H1 (cell line): ENCODE measurements at regions not wholly inside any gene's neighbourhood (a gene's known extent, or its start where the extent isn't known, plus 50 kb on each side); places are given as distances from the start of the nearest gene placed in this dataset.

ENCODE experiments used
- CTCF ChIA-PET: fragments of 300-600 bp; sonication (Branson Sonifier 250); formaldehyde crosslinking; loops from one replicate; lab custom pipeline; 2021; ENCODE audit not compliant: partially characterized antibody; lab: Charles Lee
- POLR2A ChIA-PET: fragments of 300-600 bp; sonication (Branson Sonifier 250); formaldehyde crosslinking; loops from one replicate; lab custom pipeline; 2021; ENCODE audit warnings: inconsistent platforms; ENCODE audit not compliant: partially characterized antibody; lab: Charles Lee
- DNase-seq, 2 experiments: peaks; one replicate each; pipeline versions ENCODE4 v3.0.0 to v3.0.0-alpha.2; 2010 to 2022; ENCODE audit warnings: low spot score in 2 of 2, low read depth in 1 of 2, mixed read lengths in 1 of 2
- FAIRE-seq: peaks from 2 replicates; lab custom pipeline; 2011; peaks lifted over from hg19 to GRCh38; lab: Jason Lieb, UNC
- H2AFZ ChIP-seq: 2 replicates; pipeline ENCODE4 v1.8.1; 2012; ENCODE audit warnings: low read length, inconsistent platforms
- H2AK5ac ChIP-seq: 2 replicates; pipeline ENCODE4 v1.6.1; 2013; ENCODE audit warnings: low read depth, low read length
- H2BK120ac ChIP-seq: replicated peaks from 2 replicates; pipeline ENCODE3; 2013; ENCODE audit warnings: low read depth, low read length, inconsistent platforms
- H2BK12ac ChIP-seq: 2 replicates; pipeline ENCODE4 v1.6.1; 2013; ENCODE audit warnings: low read depth, low read length
- H2BK15ac ChIP-seq: 2 replicates; pipeline ENCODE4 v1.6.1; 2013; ENCODE audit warnings: low read length
- H2BK20ac ChIP-seq: 2 replicates; pipeline ENCODE4 v1.6.1; 2013; ENCODE audit warnings: low read length
- H2BK5ac ChIP-seq: 2 replicates; pipeline ENCODE4 v1.6.1; 2013; ENCODE audit warnings: low read depth, low read length
- H3K14ac ChIP-seq: 2 replicates; pipeline ENCODE4 v1.6.1; 2013; ENCODE audit warnings: inconsistent platforms; ENCODE audit not compliant: insufficient read length
- H3K18ac ChIP-seq: 2 replicates; pipeline ENCODE4 v1.6.1; 2013; ENCODE audit warnings: low read length; ENCODE audit errors: extremely low read depth
- H3K23ac ChIP-seq: 2 replicates; pipeline ENCODE4 v1.6.1; 2013; ENCODE audit warnings: inconsistent platforms; ENCODE audit not compliant: insufficient read length
- H3K23me2 ChIP-seq: 2 replicates; pipeline ENCODE4 v1.6.1; 2013; ENCODE audit warnings: low read depth, low read length
- H3K27ac ChIP-seq: 2 replicates; pipeline ENCODE4 v1.6.1; 2011; ENCODE audit warnings: low read depth, low read length, inconsistent platforms
- H3K27me3 ChIP-seq, 4 experiments: replicated peaks in 1 of 4; 1 replicate in 1 of 4; 2 replicates in 3 of 4; pipeline versions ENCODE4 v1.6.1 to v1.8.1; 2011 to 2013; ENCODE audit warnings: low read length in 3 of 4, mild to moderate bottlenecking in 3 of 4, inconsistent platforms in 2 of 4, mixed read lengths in 2 of 4, moderate library complexity in 1 of 4; ENCODE audit not compliant: control insufficient read depth in 3 of 4, insufficient read depth in 3 of 4; ENCODE audit errors: extremely low read depth in 1 of 4
- H3K36me3 ChIP-seq, 4 experiments: 2 replicates each; pipeline versions ENCODE4 v1.6.1 to v1.8.1; 2011 to 2013; ENCODE audit warnings: mild to moderate bottlenecking in 4 of 4, low read length in 3 of 4, moderate library complexity in 2 of 4, control low read depth in 1 of 4, inconsistent platforms in 1 of 4; ENCODE audit not compliant: insufficient read depth in 4 of 4, control insufficient read depth in 2 of 4
- H3K4ac ChIP-seq: replicated peaks from 2 replicates; pipeline ENCODE3; 2013; ENCODE audit warnings: low read length, low read depth, mixed read lengths, inconsistent platforms; ENCODE audit not compliant: insufficient read length
- H3K4me1 ChIP-seq, 4 experiments: replicated peaks in 1 of 4; 1 replicate in 1 of 4; 2 replicates in 3 of 4; pipeline versions ENCODE4 v1.6.1 to v1.8.1; 2011 to 2013; ENCODE audit warnings: low read length in 3 of 4, inconsistent platforms in 2 of 4, mixed read lengths in 1 of 4; ENCODE audit not compliant: insufficient read depth in 4 of 4, control insufficient read depth in 3 of 4
- H3K4me2 ChIP-seq, 2 experiments: 2 replicates each; pipeline versions ENCODE4 v1.6.1 to v1.8.1; 2011 to 2013; ENCODE audit warnings: low read depth in 2 of 2, low read length in 2 of 2, control low read depth in 1 of 2, inconsistent platforms in 1 of 2, mild to moderate bottlenecking in 1 of 2; ENCODE audit not compliant: insufficient read depth in 1 of 2
- H3K4me3 ChIP-seq, 4 experiments: fragments of 200-600, 300-600 bp in 1 of 4; sonication (generic), shearing (Covaris generic), sonication (Bioruptor Twin) in 1 of 4; 2 replicates each; pipeline versions ENCODE4 v1.5.1 to v1.8.1; 2011 to 2016; ENCODE audit warnings: low read length in 4 of 4, low read depth in 3 of 4, control low read depth in 2 of 4, inconsistent platforms in 2 of 4, mild to moderate bottlenecking in 2 of 4, mixed read lengths in 1 of 4, moderate library complexity in 1 of 4; ENCODE audit not compliant: insufficient read depth in 2 of 4; ENCODE audit errors: extremely low read depth in 1 of 4
- H3K56ac ChIP-seq: replicated peaks from 2 replicates; pipeline ENCODE3; 2013; ENCODE audit warnings: low read depth, mild to moderate bottlenecking, mixed read lengths, low read length, inconsistent platforms; ENCODE audit not compliant: insufficient read length
- H3K79me1 ChIP-seq: 2 replicates; pipeline ENCODE4 v1.6.1; 2013; ENCODE audit warnings: low read depth, low read length, control low read depth
- H3K79me2 ChIP-seq, 2 experiments: 2 replicates each; pipeline versions ENCODE4 v1.6.1 to v1.8.1; 2012 to 2013; ENCODE audit warnings: low read length in 2 of 2, mild to moderate bottlenecking in 2 of 2, inconsistent platforms in 1 of 2; ENCODE audit not compliant: insufficient read depth in 2 of 2, control insufficient read depth in 1 of 2
- H3K9ac ChIP-seq, 4 experiments: replicated peaks in 1 of 4; 1 replicate in 1 of 4; 2 replicates in 3 of 4; pipeline versions ENCODE4 v1.6.1 to v1.8.1; 2011 to 2013; ENCODE audit warnings: low read depth in 3 of 4, low read length in 3 of 4, control low read depth in 2 of 4, mild to moderate bottlenecking in 2 of 4, moderate library complexity in 2 of 4, inconsistent platforms in 1 of 4; ENCODE audit errors: extremely low read depth in 1 of 4
- H3K9me3 ChIP-seq, 2 experiments: 2 replicates each; pipeline versions ENCODE4 v1.6.1 to v1.8.1; 2012 to 2013; ENCODE audit warnings: mild to moderate bottlenecking in 2 of 2, moderate library complexity in 2 of 2, control low read depth in 1 of 2, inconsistent platforms in 1 of 2, low read depth in 1 of 2, low read length in 1 of 2, mixed read lengths in 1 of 2; ENCODE audit not compliant: insufficient read depth in 2 of 2
- H4K20me1 ChIP-seq, 2 experiments: replicated peaks in 1 of 2; 2 replicates each; pipeline versions ENCODE3 to v1.8.1; 2011 to 2013; ENCODE audit warnings: inconsistent platforms in 2 of 2, low read length in 2 of 2, mild to moderate bottlenecking in 1 of 2; ENCODE audit not compliant: insufficient read depth in 2 of 2, control insufficient read depth in 1 of 2
- H4K5ac ChIP-seq: 2 replicates; pipeline ENCODE4 v1.6.1; 2013; ENCODE audit warnings: low read length, low read depth, mixed read lengths, inconsistent platforms; ENCODE audit not compliant: insufficient read length
- H4K8ac ChIP-seq: 2 replicates; pipeline ENCODE4 v1.8.0; 2013; ENCODE audit warnings: mild to moderate bottlenecking, moderate library complexity, low read length, inconsistent platforms; ENCODE audit not compliant: insufficient read depth; ENCODE audit errors: extremely low read depth
- H4K91ac ChIP-seq: replicated peaks from 2 replicates; pipeline ENCODE3; 2013; ENCODE audit warnings: low read length, mixed read lengths, inconsistent platforms; ENCODE audit not compliant: insufficient read length
- ATF2 ChIP-seq: IDR thresholded peaks from 2 replicates; pipeline ENCODE4 v1.6.1; 2012; ENCODE audit warnings: low read length, inconsistent platforms
- ATF3 ChIP-seq: IDR thresholded peaks from 2 replicates; pipeline ENCODE4 v1.6.1; 2011; ENCODE audit warnings: low read depth, mild to moderate bottlenecking, low read length; ENCODE audit not compliant: insufficient read depth
- BCL11A ChIP-seq, 2 experiments: IDR thresholded peaks; one replicate each; pipeline ENCODE4 v1.6.1; 2011; ENCODE audit warnings: low read depth in 2 of 2, low read length in 2 of 2, mild to moderate bottlenecking in 2 of 2
- CHD1 ChIP-seq: IDR thresholded peaks from 2 replicates; pipeline ENCODE4 v1.6.1; 2012; ENCODE audit warnings: low read depth, low read length, improper control_type of control experiment
- GTF2F1 ChIP-seq: IDR thresholded peaks from 2 replicates; pipeline ENCODE4 v1.6.1; 2012; ENCODE audit warnings: low read depth, low read length, improper control_type of control experiment, borderline replicate concordance
- HDAC6 ChIP-seq: IDR thresholded peaks from one replicate; pipeline ENCODE4 v1.7.1; 2012; ENCODE audit warnings: low read depth, mild to moderate bottlenecking, inconsistent platforms, low read length, moderate library complexity
- JUN ChIP-seq: IDR thresholded peaks from 2 replicates; pipeline ENCODE4 v1.6.1; 2011; ENCODE audit warnings: low read depth, mild to moderate bottlenecking, improper control_type of control experiment, low read length
- NANOG ChIP-seq: IDR thresholded peaks from 2 replicates; pipeline ENCODE4 v1.6.1; 2011; ENCODE audit warnings: low read length, low read depth, mild to moderate bottlenecking, inconsistent platforms; ENCODE audit not compliant: insufficient read depth, poor library complexity, severe bottlenecking
- RNF2 ChIP-seq: fragments of 200-900, 300-1000 bp; sonication (generic); IDR thresholded peaks from 2 replicates; pipeline ENCODE4 v1.7.1; 2016; ENCODE audit warnings: borderline replicate concordance, low read depth, mild to moderate bottlenecking, antibody characterized with exemption, low read length; ENCODE audit not compliant: poor library complexity, severe bottlenecking; ENCODE audit errors: missing control alignments
- SIX5 ChIP-seq: IDR thresholded peaks from 2 replicates; pipeline ENCODE4 v1.6.1; 2011; ENCODE audit warnings: mild to moderate bottlenecking, low read depth, low read length
- SP1 ChIP-seq: IDR thresholded peaks from 2 replicates; pipeline ENCODE4 v1.6.1; 2011; ENCODE audit warnings: low read depth, low read length
- SP2 ChIP-seq: IDR thresholded peaks from 2 replicates; pipeline ENCODE4 v1.6.1; 2012; ENCODE audit warnings: mild to moderate bottlenecking, low read length, inconsistent platforms
- ZNF274 ChIP-seq: IDR thresholded peaks from 2 replicates; pipeline ENCODE4 v1.7.0; 2012; ENCODE audit warnings: low read length, borderline replicate concordance; ENCODE audit errors: extremely low read depth
- WGBS, 2 experiments: shearing (Covaris generic) in 1 of 2; methylation state at CpG; one replicate each; pipeline versions ENCODE4 v1.1.6 to v1.1.7; 2013 to 2015; ENCODE audit warnings: low lambda C conversion rate in 2 of 2, mixed read lengths in 2 of 2, inconsistent platforms in 1 of 2, low coverage in 1 of 2, missing lambda C conversion rate in 1 of 2; ENCODE audit not compliant: insufficient replicate concordance in 2 of 2, insufficient coverage in 1 of 2, insufficient read length in 1 of 2; ENCODE audit errors: extremely low coverage in 1 of 2, missing lambda C conversion rate in 1 of 2; 5-methylcytosine and 5-hydroxymethylcytosine counted together

- H4K91ac ChIP-seq = no peak overlapping the region
- no peaks in the 10 kb centered on the region for H3K9me3 ChIP-seq
- no peak overlapping the region for H4K5ac ChIP-seq
- WGBS, 2 experiments = 78% methylated on average over 5 of the region's 5 CpGs; no CpG with 5 or more reads in 1 of the 2 experiments
- POLR2A ChIA-PET = no interaction called here
- peaks cover 0 to 3% (median 0%) of the 10 kb centered on the region in 4 experiments; a peak in 1 of 7 replicates for H3K4me1 ChIP-seq
- H3K18ac ChIP-seq = no peak overlapping the region
- no peaks in the 10 kb centered on the region for H3K27me3 ChIP-seq
- H3K36me3 ChIP-seq = no peaks in the 10 kb centered on the region
- no peak overlapping the region for H2BK15ac ChIP-seq
- H3K79me1 ChIP-seq = no peaks in the 10 kb centered on the region
- no peak overlapping the region for H3K4me3 ChIP-seq
- no peaks in the 10 kb centered on the region for H3K23me2 ChIP-seq
- H2BK20ac ChIP-seq = no peak overlapping the region
- FAIRE-seq (no peak), DNase-seq (no peak)
- H3K4me2 ChIP-seq = no peak overlapping the region
- no peaks in the 10 kb centered on the region for H4K20me1 ChIP-seq
- H2AFZ ChIP-seq = no peak overlapping the region
- H3K56ac ChIP-seq = no peak overlapping the region
- H3K79me2 ChIP-seq = no peaks in the 10 kb centered on the region
- no peak overlapping the region for H3K23ac ChIP-seq
- no peak overlapping the region for H3K4ac ChIP-seq
- H3K9ac ChIP-seq = no peak overlapping the region
- no peak overlapping the region for H3K27ac ChIP-seq
- CTCF ChIA-PET = interaction anchor here (0.7 kb wide), 1 partner anchor 723 kb away, joined by 3 read pairs; no protein-coding TSS in a partner anchor
- no peak overlapping the region for H3K14ac ChIP-seq
- H2BK5ac ChIP-seq = no peak overlapping the region
- no peak overlapping the region for H2BK12ac ChIP-seq
- no peak overlapping the region for H2BK120ac ChIP-seq
- H4K8ac ChIP-seq = no peak overlapping the region
- H2AK5ac ChIP-seq = no peak overlapping the region
- TF ChIP-seq BCL11A (IDR thresholded peaks at IDR 0.05; ENCODE audit: low read depth in 2 of 2, low read length in 2 of 2) (no peak), HDAC6 (no peak), SP2 (no peak), CHD1 (no peak), ATF2 (no peak), SP1 (no peak), JUN (no peak), SIX5 (no peak), RNF2 (no peak), ATF3 (no peak), ZNF274 (no peak), NANOG (no peak), GTF2F1 (no peak)
These were observed 98.5 kb downstream of the NUP35 start for GRCh38 chr2:183222751-183223150.
